DND-41 (cell line): ENCODE measurements at regions not wholly inside any gene's neighbourhood (a gene's known extent, or its start where the extent isn't known, plus 50 kb on each side); places are given as distances from the start of the nearest gene placed in this dataset.

ENCODE experiments used
- ATAC-seq: fragments of 200-7000 bp; cut with Tn5 transposase; 3 replicates; pipeline ENCODE4 v1.9.1; 2021; ENCODE audit warnings: low read depth; ENCODE audit not compliant: insufficient read depth
- DNase-seq: peaks from one replicate; pipeline ENCODE4 v3.0.0-alpha.2; 2020
- H2AFZ ChIP-seq: 2 replicates; pipeline ENCODE4 v1.6.0; 2012; ENCODE audit warnings: low read depth, low read length
- H3K27ac ChIP-seq: 2 replicates; pipeline ENCODE4 v1.5.1; 2012; ENCODE audit warnings: low read length, inconsistent platforms
- H3K27me3 ChIP-seq: fragments of 200-600 bp; sonication (generic); 2 replicates; pipeline ENCODE4 v1.6.0; 2012; ENCODE audit warnings: low read length, mild to moderate bottlenecking, inconsistent platforms; ENCODE audit not compliant: insufficient read depth, poor library complexity
- H3K36me3 ChIP-seq: 2 replicates; pipeline ENCODE4 v1.5.1; 2012; ENCODE audit warnings: low read length, inconsistent platforms; ENCODE audit not compliant: insufficient read depth
- H3K4me1 ChIP-seq: 2 replicates; pipeline ENCODE4 v1.5.1; 2012; ENCODE audit warnings: mild to moderate bottlenecking, low read length; ENCODE audit not compliant: insufficient read depth
- H3K4me2 ChIP-seq: 2 replicates; pipeline ENCODE4 v1.6.0; 2012; ENCODE audit warnings: mild to moderate bottlenecking, moderate library complexity, low read length, inconsistent platforms; ENCODE audit not compliant: insufficient read depth
- H3K4me3 ChIP-seq, 2 experiments: fragments of 200-600 bp in 1 of 2; shearing (Covaris generic) in 1 of 2; 2 replicates each; pipeline ENCODE4 v1.5.1; 2012 to 2016; ENCODE audit warnings: inconsistent platforms in 2 of 2, low read length in 2 of 2, mild to moderate bottlenecking in 2 of 2, low read depth in 1 of 2, moderate library complexity in 1 of 2
- H3K79me2 ChIP-seq: 2 replicates; pipeline ENCODE4 v1.6.0; 2012; ENCODE audit warnings: low read length, inconsistent platforms; ENCODE audit not compliant: insufficient read depth
- H3K9ac ChIP-seq: 2 replicates; pipeline ENCODE4 v1.6.0; 2012; ENCODE audit warnings: low read depth, mild to moderate bottlenecking, inconsistent platforms, low read length, moderate library complexity
- H3K9me3 ChIP-seq: 2 replicates; pipeline ENCODE4 v1.5.1; 2012; ENCODE audit warnings: low read length, moderate library complexity, mild to moderate bottlenecking, inconsistent platforms; ENCODE audit not compliant: insufficient read depth, severe bottlenecking
- H4K20me1 ChIP-seq: 2 replicates; pipeline ENCODE4 v1.6.0; 2012; ENCODE audit warnings: low read length; ENCODE audit not compliant: insufficient read depth
- CTCF ChIP-seq: IDR thresholded peaks from 2 replicates; pipeline ENCODE4 v1.5.1; 2012; ENCODE audit warnings: borderline replicate concordance, low read length, moderate library complexity, mild to moderate bottlenecking; ENCODE audit not compliant: poor library complexity, severe bottlenecking; ENCODE audit errors: extremely low read depth
- EZH2 ChIP-seq: IDR thresholded peaks from 3 replicates; pipeline ENCODE4 v1.6.1; 2012; ENCODE audit warnings: borderline replicate concordance, low read depth, mild to moderate bottlenecking, moderate library complexity, low read length, inconsistent platforms; ENCODE audit not compliant: severe bottlenecking

DNA sequence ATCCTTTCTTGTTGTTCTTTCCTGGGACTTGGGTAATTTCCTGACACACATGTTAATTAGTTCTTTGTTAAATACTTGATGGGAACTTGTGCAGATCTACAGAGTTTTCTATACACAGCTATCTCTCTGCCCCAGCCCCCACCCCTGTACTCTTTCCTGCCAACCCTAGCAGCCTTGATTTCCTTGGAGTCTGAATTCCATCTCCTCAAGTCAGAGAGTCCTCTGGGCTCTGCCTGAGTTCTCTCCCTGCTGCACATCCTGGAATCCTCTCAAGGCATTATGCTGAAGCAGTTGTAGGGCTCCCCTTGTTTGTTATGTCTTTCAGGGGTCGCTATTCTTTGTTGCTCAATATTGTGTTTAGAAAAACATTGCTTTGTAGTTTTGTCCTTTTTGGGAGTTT, 384.7 kb downstream of the RPS6KC1 start:
- Histone ChIP-seq H4K20me1 (no peaks in the 10 kb centered on the region), H3K79me2 (no peaks in the 10 kb centered on the region), H3K4me1 (no peaks in the 10 kb centered on the region), H3K9ac (no peak overlapping the region), H2AFZ (no peak overlapping the region), H3K4me3 (no peak overlapping the region), H3K9me3 (no peaks in the 10 kb centered on the region), H3K36me3 (no peaks in the 10 kb centered on the region), H3K4me2 (no peak overlapping the region), H3K27ac (no peak overlapping the region), H3K27me3 (no peaks in the 10 kb centered on the region)
- DNase-seq: no peak
- TF ChIP-seq CTCF (no peak), EZH2 (no peak)
- ATAC-seq: no peak

DNA sequence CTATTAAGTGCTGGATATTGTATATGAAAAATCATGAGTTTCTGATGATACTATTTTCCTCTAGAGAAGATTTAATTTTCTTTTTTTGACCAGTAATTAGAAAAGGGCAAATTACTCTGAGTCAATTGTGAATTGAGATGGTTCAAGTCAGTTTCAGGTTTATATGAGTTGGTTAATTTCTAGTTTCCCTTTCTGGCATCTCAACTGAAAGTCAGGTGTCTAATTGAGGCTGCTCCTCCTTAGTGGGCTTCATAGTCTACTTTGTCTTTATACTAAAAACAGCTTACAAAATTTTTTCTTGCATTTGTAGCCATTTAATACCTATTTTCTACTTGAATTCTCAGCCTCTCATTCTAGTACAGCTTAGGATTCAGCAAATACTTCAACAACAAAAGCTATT, 387.3 kb downstream of the RPS6KC1 start:
- Histone ChIP-seq H4K20me1 (no peaks in the 10 kb centered on the region), H3K36me3 (no peaks in the 10 kb centered on the region), H3K27ac (no peak overlapping the region), H2AFZ (no peak overlapping the region), H3K9me3 (no peaks in the 10 kb centered on the region), H3K4me1 (no peaks in the 10 kb centered on the region), H3K27me3 (no peaks in the 10 kb centered on the region), H3K4me2 (no peak overlapping the region), H3K9ac (no peak overlapping the region), H3K4me3 (no peak overlapping the region), H3K79me2 (no peaks in the 10 kb centered on the region)
- TF ChIP-seq CTCF (no peak), EZH2 (no peak)
- ATAC-seq (no peak), DNase-seq (no peak)

- DNase-seq: no peak
- H3K4me1 ChIP-seq: no peaks in the 10 kb centered on the region
- H3K79me2 ChIP-seq: no peaks in the 10 kb centered on the region
- H3K36me3 ChIP-seq: no peaks in the 10 kb centered on the region
- H4K20me1 ChIP-seq: no peaks in the 10 kb centered on the region
- no peak for ATAC-seq
- H3K4me3 ChIP-seq: no peak overlapping the region
- no peak overlapping the region for H3K27ac ChIP-seq
- TF ChIP-seq CTCF: no peak
- no peak for TF ChIP-seq EZH2
- no peaks in the 10 kb centered on the region for H3K9me3 ChIP-seq
- H3K9ac ChIP-seq: no peak overlapping the region
- H3K4me2 ChIP-seq: no peak overlapping the region
- no peak overlapping the region for H2AFZ ChIP-seq
- H3K27me3 ChIP-seq: no peaks in the 10 kb centered on the region
Measured at GRCh38 chr1:213439703-213440102, 388.7 kb downstream of the RPS6KC1 start.

DNA sequence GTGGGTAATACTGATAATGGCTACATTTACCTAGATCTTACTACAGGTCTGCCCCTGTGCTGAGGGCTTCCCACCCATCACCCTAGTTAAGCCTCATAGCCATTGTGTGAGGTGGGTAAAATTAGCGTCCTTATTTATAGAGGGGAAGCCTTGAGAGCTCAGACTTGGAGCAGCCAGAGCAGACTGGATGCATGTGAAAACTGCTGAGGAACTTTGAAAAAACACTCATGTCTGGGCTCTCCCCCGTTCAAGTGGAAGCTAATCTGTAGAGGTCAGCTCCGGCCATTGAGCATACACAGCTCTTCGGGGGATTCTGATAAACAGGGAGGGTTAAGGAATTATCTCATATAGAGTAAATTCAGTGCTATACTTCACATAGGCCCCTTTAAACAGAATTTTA, 389.7 kb downstream of the RPS6KC1 start:
- no peaks in the 10 kb centered on the region for H3K9me3 ChIP-seq
- no peak overlapping the region for H2AFZ ChIP-seq
- ATAC-seq: no peak
- no peak for DNase-seq
- TF ChIP-seq EZH2: no peak
- no peak for TF ChIP-seq CTCF
- no peaks in the 10 kb centered on the region for H3K36me3 ChIP-seq
- H3K4me3 ChIP-seq: no peak overlapping the region
- H3K27ac ChIP-seq: no peak overlapping the region
- H3K4me1 ChIP-seq: no peaks in the 10 kb centered on the region
- no peaks in the 10 kb centered on the region for H4K20me1 ChIP-seq
- no peak overlapping the region for H3K9ac ChIP-seq
- no peaks in the 10 kb centered on the region for H3K27me3 ChIP-seq
- no peaks in the 10 kb centered on the region for H3K79me2 ChIP-seq
- no peak overlapping the region for H3K4me2 ChIP-seq
